ENCODE measurements at regions not wholly inside any gene's neighbourhood (a gene's known extent, or its start where the extent isn't known, plus 50 kb on each side); places are given as distances from the start of the nearest gene placed in this dataset.

DNA sequence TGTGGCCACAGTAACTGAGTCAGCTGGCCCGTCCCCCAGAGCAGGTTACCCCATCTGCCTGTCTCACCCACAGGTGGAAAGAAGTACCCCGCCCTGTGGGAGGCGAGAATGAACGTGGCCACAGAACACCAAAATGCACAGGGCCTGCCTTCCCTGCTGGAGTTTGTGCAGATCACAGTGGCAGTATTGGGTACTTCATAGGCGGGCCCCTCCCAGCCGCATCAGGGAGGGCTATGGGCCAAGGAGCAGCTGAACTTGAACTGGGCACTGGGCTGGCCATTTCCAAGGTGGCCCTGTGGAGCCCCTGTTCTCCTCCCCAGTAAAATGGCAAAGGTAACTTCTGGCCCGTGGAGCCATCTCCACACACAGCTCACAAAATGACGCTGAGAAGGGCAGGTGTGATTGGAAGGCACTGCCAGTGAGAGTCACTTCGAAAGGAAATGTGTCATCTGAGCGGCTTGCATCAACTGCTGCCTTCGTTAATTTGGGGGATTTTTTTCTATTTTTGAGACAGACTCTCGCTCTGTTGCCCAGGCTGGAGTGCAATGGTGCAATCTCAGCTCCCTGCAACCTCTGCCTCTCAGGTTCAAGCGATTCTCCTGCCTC, 162.9 kb downstream of the ENGASE start:
- Histone ChIP-seq H3K4me3 (replicated peaks in 1 of 3; ENCODE audit: insufficient read depth in 1 of 3, low read depth in 2 of 3, low read length in 3 of 3) (no peak overlapping the region), H3K4me1 (ENCODE audit: insufficient read depth, low read length) (no peaks in the 10 kb centered on the region), H4K20me1 (ENCODE audit: insufficient read depth, low read length) (no peaks in the 10 kb centered on the region), H3K4me2 (ENCODE audit: low read depth, low read length) (no peak overlapping the region), H3K27ac (ENCODE audit: extremely low read length, insufficient read depth, low read length) (no peak overlapping the region), H3K27me3 (ENCODE audit: control insufficient read depth in 1 of 2, insufficient read depth in 2 of 2, low read length in 2 of 2) (peaks cover 10 to 75% of the 10 kb centered on the region in 2 experiments), H2AFZ (ENCODE audit: low read length) (no peak overlapping the region), H3K79me2 (ENCODE audit: insufficient read depth, low read length) (no peaks in the 10 kb centered on the region), H3K9ac (ENCODE audit: insufficient read depth, low read depth, low read length) (no peak overlapping the region), H3K36me3 (replicated peaks in 1 of 2; ENCODE audit: control insufficient read depth in 1 of 2, insufficient read depth in 2 of 2, low read length in 2 of 2) (no peaks in the 10 kb centered on the region), H3K9me3 (ENCODE audit: low read length) (no peaks in the 10 kb centered on the region)
- FAIRE-seq (no peak), ATAC-seq (no peak), DNase-seq (ENCODE audit: low spot score) (no peak)
- intact Hi-C loops (cut with micrococcal nuclease; ENCODE audit: unreplicated experiment) (no loop called here), in situ Hi-C loops (cut with HindIII; ENCODE audit: extremely low pct_ligation_motif_present, low pct_unique_long_range_greater_than_20kb) (no loop called here)
- ChIA-PET POLR2A (no interaction called here), CTCF (ENCODE audit: low intra/inter-chr PET ratio, low total read pairs) (no interaction called here)
- 6% methylated on average over 13 of the region's 13 CpGs for WGBS (ENCODE audit: low lambda C conversion rate)
- no peak for TF ChIP-seq ZNF292 (CRISPR knock-in tag; IDR thresholded peaks at IDR 0.05; ENCODE audit: borderline replicate concordance, low read depth)
- no peak for TF ChIP-seq MZF1 (CRISPR knock-in tag; IDR thresholded peaks at IDR 0.05; ENCODE audit: borderline replicate concordance)
- TF ChIP-seq ADNP (CRISPR knock-in tag; IDR thresholded peaks at IDR 0.05), result no peak
- TF ChIP-seq, protein P1, sequence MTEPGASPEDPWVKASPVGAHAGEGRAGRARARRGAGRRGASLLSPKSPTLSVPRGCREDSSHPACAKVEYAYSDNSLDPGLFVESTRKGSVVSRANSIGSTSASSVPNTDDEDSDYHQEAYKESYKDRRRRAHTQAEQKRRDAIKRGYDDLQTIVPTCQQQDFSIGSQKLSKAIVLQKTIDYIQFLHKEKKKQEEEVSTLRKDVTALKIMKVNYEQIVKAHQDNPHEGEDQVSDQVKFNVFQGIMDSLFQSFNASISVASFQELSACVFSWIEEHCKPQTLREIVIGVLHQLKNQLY (CRISPR knock-in tag; IDR thresholded peaks at IDR 0.05), result no peak
- no peak for TF ChIP-seq PAF1 (CRISPR knock-in tag; IDR thresholded peaks at IDR 0.05)
- TF ChIP-seq, protein P2, sequence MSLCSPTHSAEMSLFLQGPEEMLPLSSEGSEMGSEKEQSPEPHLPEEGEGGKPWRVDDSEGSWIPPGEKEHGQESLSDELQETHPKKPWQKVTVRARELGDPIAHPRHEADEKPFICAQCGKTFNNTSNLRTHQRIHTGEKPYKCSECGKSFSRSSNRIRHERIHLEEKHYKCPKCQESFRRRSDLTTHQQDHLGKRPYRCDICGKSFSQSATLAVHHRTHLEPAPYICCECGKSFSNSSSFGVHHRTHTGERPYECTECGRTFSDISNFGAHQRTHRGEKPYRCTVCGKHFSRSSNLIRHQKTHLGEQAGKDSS (CRISPR knock-in tag; IDR thresholded peaks at IDR 0.05; ENCODE audit: borderline replicate concordance, low read depth), result no peak
- no peak for TF ChIP-seq YEATS2 (CRISPR knock-in tag; IDR thresholded peaks at IDR 0.05; ENCODE audit: borderline replicate concordance)
- TF ChIP-seq MYC (CRISPR knock-in tag; IDR thresholded peaks at IDR 0.05; ENCODE audit: borderline replicate concordance), result no peak
- TF ChIP-seq TAF15 (IDR thresholded peaks at IDR 0.05; ENCODE audit: low read depth, low read length, poor library complexity, severe bottlenecking), result no peak
- TF ChIP-seq ZBTB1 (CRISPR knock-in tag; IDR thresholded peaks at IDR 0.05; ENCODE audit: borderline replicate concordance), result no peak
- no peak for TF ChIP-seq TCF7 (IDR thresholded peaks at IDR 0.05; ENCODE audit: low read depth)
- TF ChIP-seq, protein P3, sequence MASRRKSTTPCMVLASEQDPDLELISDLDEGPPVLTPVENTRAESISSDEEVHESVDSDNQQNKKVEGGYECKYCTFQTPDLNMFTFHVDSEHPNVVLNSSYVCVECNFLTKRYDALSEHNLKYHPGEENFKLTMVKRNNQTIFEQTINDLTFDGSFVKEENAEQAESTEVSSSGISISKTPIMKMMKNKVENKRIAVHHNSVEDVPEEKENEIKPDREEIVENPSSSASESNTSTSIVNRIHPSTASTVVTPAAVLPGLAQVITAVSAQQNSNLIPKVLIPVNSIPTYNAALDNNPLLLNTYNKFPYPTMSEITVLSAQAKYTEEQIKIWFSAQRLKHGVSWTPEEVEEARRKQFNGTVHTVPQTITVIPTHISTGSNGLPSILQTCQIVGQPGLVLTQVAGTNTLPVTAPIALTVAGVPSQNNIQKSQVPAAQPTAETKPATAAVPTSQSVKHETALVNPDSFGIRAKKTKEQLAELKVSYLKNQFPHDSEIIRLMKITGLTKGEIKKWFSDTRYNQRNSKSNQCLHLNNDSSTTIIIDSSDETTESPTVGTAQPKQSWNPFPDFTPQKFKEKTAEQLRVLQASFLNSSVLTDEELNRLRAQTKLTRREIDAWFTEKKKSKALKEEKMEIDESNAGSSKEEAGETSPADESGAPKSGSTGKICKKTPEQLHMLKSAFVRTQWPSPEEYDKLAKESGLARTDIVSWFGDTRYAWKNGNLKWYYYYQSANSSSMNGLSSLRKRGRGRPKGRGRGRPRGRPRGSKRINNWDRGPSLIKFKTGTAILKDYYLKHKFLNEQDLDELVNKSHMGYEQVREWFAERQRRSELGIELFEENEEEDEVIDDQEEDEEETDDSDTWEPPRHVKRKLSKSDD (CRISPR knock-in tag; IDR thresholded peaks at IDR 0.05; ENCODE audit: low read depth), result no peak
- no peak for TF ChIP-seq ELF4 (CRISPR knock-in tag; IDR thresholded peaks at IDR 0.05; ENCODE audit: borderline replicate concordance)
- BruUV-seq (replicated peaks), result no TSS peak

Data from HepG2 (cell line).